ENCODE measurements at regions not wholly inside any gene's neighbourhood (a gene's known extent, or its start where the extent isn't known, plus 50 kb on each side); places are given as distances from the start of the nearest gene placed in this dataset.
A peak's percentile ranks its signal among the peaks of the same experiment; 100 is the strongest.

- no peak for TF ChIP-seq LARP7 (IDR thresholded peaks at IDR 0.05)
- no peak for TF ChIP-seq TCF7 (IDR thresholded peaks at IDR 0.05; ENCODE audit: borderline replicate concordance)
- TF ChIP-seq DPF2 (IDR thresholded peaks at IDR 0.05): no peak
Measured at GRCh38 chr3:118808723-118809122, 225.9 kb downstream of the IGSF11 start (continued).

DNA sequence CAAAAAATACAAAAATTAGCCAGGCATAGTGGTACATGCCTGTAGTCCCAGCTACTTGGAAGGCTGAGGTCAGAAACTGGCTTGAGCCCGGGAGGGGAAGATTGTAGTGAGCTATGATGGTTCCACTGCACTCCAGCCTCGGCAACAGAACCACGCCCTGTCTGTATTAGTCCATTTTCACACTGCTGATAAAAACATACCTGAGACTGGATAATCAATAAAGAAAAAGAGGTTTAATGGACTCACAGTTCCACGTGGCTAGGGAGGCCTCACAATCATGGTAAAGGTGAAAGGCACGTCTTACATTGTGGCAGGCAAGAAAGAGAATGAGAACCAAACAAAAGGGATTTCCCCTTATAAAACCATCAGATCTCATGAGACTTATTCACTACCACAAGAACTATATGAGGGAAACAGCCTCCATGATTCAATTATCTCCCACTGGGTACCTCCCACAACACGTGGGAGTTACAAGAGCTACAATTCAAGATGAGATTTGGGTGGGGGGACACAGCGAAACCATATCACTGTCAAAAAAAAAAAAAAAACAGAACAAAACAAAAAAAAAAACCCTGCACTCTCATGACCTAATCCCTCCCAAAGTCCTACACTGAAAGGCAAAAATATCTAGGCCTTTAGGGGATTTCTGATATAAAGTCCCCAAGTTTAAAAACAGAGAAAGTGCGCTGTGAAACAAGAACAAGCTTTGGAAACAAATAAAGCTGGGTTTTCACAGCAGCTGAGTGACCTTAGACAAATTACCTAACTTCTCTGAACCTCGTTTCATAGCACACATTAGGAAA lies 224.7 kb downstream of the IGSF11 start:
- Histone ChIP-seq H2AFZ (ENCODE audit: low read depth, low read length) (peak overlapping the region; percentile 85; the same call in 1 of the 2 replicates), H3K9me1 (ENCODE audit: control insufficient read depth, insufficient read depth, low read length) (no peaks in the 10 kb centered on the region), H3K27me3 (ENCODE audit: control insufficient read depth in 2 of 2, insufficient read depth in 2 of 2, low read length in 2 of 2) (no peaks in the 10 kb centered on the region), H3K9me3 (replicated peaks; ENCODE audit: control insufficient read depth, insufficient read depth, low read depth, low read length) (no peaks in the 10 kb centered on the region), H3K9ac (ENCODE audit: insufficient read depth in 1 of 2, low read depth in 2 of 2, low read length in 2 of 2) (peak overlapping the region; percentile 52 to 65; a peak in 3 of 4 replicates), H4K20me1 (replicated peaks; ENCODE audit: control insufficient read depth, insufficient read depth, low read length) (no peaks in the 10 kb centered on the region), H3K4me3 (peak overlapping the region; percentile 31), H3K36me3 (ENCODE audit: control insufficient read depth, insufficient read depth, low read length) (no peaks in the 10 kb centered on the region), H3K4me1 (replicated peaks in 1 of 2; ENCODE audit: control insufficient read depth in 2 of 2, insufficient read depth in 2 of 2, low read length in 2 of 2) (no peaks in the 10 kb centered on the region; a peak in 1 of 5 replicates), H3K4me2 (ENCODE audit: insufficient read depth, low read length) (peak overlapping the region; percentile 63; the same call in 1 of the 2 replicates), H3K79me2 (ENCODE audit: control insufficient read depth, insufficient read depth, low read length) (peaks cover 3% of the 10 kb centered on the region; the same call in 2 of the 3 replicates), H3K27ac (ENCODE audit: extremely low read depth, low read depth, low read length) (peak overlapping the region; percentile 41; the same call in 1 of the 3 replicates)
- 6% methylated on average over 9 of the region's 9 CpGs for WGBS (ENCODE audit: insufficient coverage, low coverage, missing lambda C conversion rate)
- ATAC-seq (peak; percentile 53), DNase-seq (ENCODE audit: extremely low read depth in 1 of 4, low spot score in 3 of 4) (no peak), FAIRE-seq (no peak)
- CTCF ChIA-PET (ENCODE audit: low intra/inter-chr PET ratio): interaction anchor here (0.7 kb wide), 1 partner anchor 1521 kb away, joined by 3 read pairs; no protein-coding TSS in a partner anchor
- intact Hi-C loops (cut with micrococcal nuclease): loop anchor here (10.0 kb wide), 2 partner anchors 175 to 1745 kb away; no protein-coding TSS in a partner anchor
- POLR2A ChIA-PET: no interaction called here
- BruUV-seq (replicated peaks): TSS peak; percentile 57
- in situ Hi-C loops (cut with MboI): loop anchor here (25.0 kb wide), 1 partner anchor 1798 kb away; no protein-coding TSS in a partner anchor
- TF ChIP-seq ELF1 (tag; IDR thresholded peaks at IDR 0.05): no peak
- TF ChIP-seq ZNF212 (CRISPR knock-in tag; IDR thresholded peaks at IDR 0.05): no peak
- no peak for TF ChIP-seq RBM15 (IDR thresholded peaks at IDR 0.05; ENCODE audit: insufficient read depth, low read length)
- TF ChIP-seq, protein P1, sequence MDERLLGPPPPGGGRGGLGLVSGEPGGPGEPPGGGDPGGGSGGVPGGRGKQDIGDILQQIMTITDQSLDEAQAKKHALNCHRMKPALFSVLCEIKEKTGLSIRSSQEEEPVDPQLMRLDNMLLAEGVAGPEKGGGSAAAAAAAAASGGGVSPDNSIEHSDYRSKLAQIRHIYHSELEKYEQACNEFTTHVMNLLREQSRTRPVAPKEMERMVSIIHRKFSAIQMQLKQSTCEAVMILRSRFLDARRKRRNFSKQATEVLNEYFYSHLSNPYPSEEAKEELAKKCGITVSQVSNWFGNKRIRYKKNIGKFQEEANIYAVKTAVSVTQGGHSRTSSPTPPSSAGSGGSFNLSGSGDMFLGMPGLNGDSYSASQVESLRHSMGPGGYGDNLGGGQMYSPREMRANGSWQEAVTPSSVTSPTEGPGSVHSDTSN (CRISPR knock-in tag; IDR thresholded peaks at IDR 0.05; ENCODE audit: low read depth): no peak
- TF ChIP-seq, protein P1 (tag; conservative IDR thresholded peaks at IDR 0.05; ENCODE audit: low read depth): no peak
- TF ChIP-seq EHMT2 (IDR thresholded peaks at IDR 0.05): no peak
- no peak for TF ChIP-seq ZNF764 (CRISPR knock-in tag; IDR thresholded peaks at IDR 0.05; ENCODE audit: low read depth)
- no peak for TF ChIP-seq CBX3 (IDR thresholded peaks at IDR 0.05; ENCODE audit: borderline replicate concordance in 1 of 2, low read length in 2 of 2)
- TF ChIP-seq ZNF696 (CRISPR knock-in tag; conservative IDR thresholded peaks at IDR 0.05): no peak
- no peak for TF ChIP-seq SRF (CRISPR knock-in tag; IDR thresholded peaks at IDR 0.05)

All from K562 (cell line).